CD14-positive monocyte (primary cell): ENCODE measurements at regions not wholly inside any gene's neighbourhood (a gene's known extent, or its start where the extent isn't known, plus 50 kb on each side); places are given as distances from the start of the nearest gene placed in this dataset.

Experiments used
- DNase-seq, 3 donors: peaks; one replicate each; pipeline ENCODE4 v3.0.0-alpha.2; 2011 to 2022
- H2AFZ ChIP-seq: 2 replicates; pipeline ENCODE4 v1.6.0; 2012; ENCODE audit warnings: mild to moderate bottlenecking, low read depth, low read length, inconsistent platforms; ENCODE audit not compliant: insufficient read depth, poor library complexity, severe bottlenecking
- H3K27ac ChIP-seq, 2 donors: 1 replicate in 1 of 2; 2 replicates in 1 of 2; pipeline ENCODE4 v1.5.1; 2012 to 2013; ENCODE audit warnings: low read length in 2 of 2, control low read depth in 1 of 2, inconsistent platforms in 1 of 2, low read depth in 1 of 2, mild to moderate bottlenecking in 1 of 2
- H3K27me3 ChIP-seq, 2 donors: one replicate each; pipeline versions ENCODE4 v1.6.0 to v1.6.1; 2011 to 2013; ENCODE audit warnings: low read length in 2 of 2; ENCODE audit not compliant: control insufficient read depth in 2 of 2, insufficient read depth in 2 of 2
- H3K36me3 ChIP-seq, 2 donors: replicated peaks in 1 of 2; 1 replicate in 1 of 2; 2 replicates in 1 of 2; pipeline versions ENCODE4 v1.5.1 to v1.6.1; 2012 to 2013; ENCODE audit warnings: low read length in 2 of 2, control low read depth in 1 of 2, inconsistent platforms in 1 of 2, mild to moderate bottlenecking in 1 of 2; ENCODE audit not compliant: insufficient read depth in 2 of 2, control insufficient read depth in 1 of 2
- H3K4me1 ChIP-seq, 2 donors: 1 replicate in 1 of 2; 2 replicates in 1 of 2; pipeline versions ENCODE4 v1.5.1 to v1.6.1; 2012 to 2013; ENCODE audit warnings: low read length in 2 of 2, control low read depth in 1 of 2, inconsistent platforms in 1 of 2, mild to moderate bottlenecking in 1 of 2, moderate library complexity in 1 of 2; ENCODE audit not compliant: insufficient read depth in 2 of 2, control insufficient read depth in 1 of 2
- H3K4me2 ChIP-seq: replicated peaks from 2 replicates; pipeline ENCODE3; 2012; ENCODE audit warnings: low read length, moderate library complexity, mild to moderate bottlenecking; ENCODE audit not compliant: poor library complexity, severe bottlenecking; ENCODE audit errors: extremely low read depth
- H3K4me3 ChIP-seq, 3 experiments: fragments of 200-600 bp in 1 of 3; sonication (generic) in 1 of 3; replicated peaks in 1 of 3; 1 replicate in 2 of 3; 2 replicates in 1 of 3; pipeline ENCODE4 v1.5.1; 2011 to 2013; ENCODE audit warnings: low read length in 3 of 3, mild to moderate bottlenecking in 3 of 3, control low read depth in 2 of 3, low read depth in 2 of 3, inconsistent platforms in 1 of 3, moderate library complexity in 1 of 3
- H3K79me2 ChIP-seq: 2 replicates; pipeline ENCODE4 v1.6.0; 2012; ENCODE audit warnings: mild to moderate bottlenecking, control low read depth, inconsistent platforms, low read length, moderate library complexity; ENCODE audit not compliant: insufficient read depth
- H3K9ac ChIP-seq: 2 replicates; pipeline ENCODE4 v1.6.0; 2017; ENCODE audit warnings: low read length, mild to moderate bottlenecking; ENCODE audit not compliant: insufficient read depth, poor library complexity, severe bottlenecking
- H3K9me3 ChIP-seq, 2 donors: replicated peaks in 1 of 2; 1 replicate in 1 of 2; 2 replicates in 1 of 2; pipeline versions ENCODE4 v1.5.1 to v1.6.1; 2012 to 2013; ENCODE audit warnings: low read length in 2 of 2, control low read depth in 1 of 2; ENCODE audit not compliant: control insufficient read depth in 1 of 2, insufficient read depth in 1 of 2
- H4K20me1 ChIP-seq: 2 replicates; pipeline ENCODE4 v1.6.0; 2012; ENCODE audit warnings: mild to moderate bottlenecking, low read length, control low read depth, moderate library complexity; ENCODE audit not compliant: insufficient read depth
- H3K27ac Mint-ChIP-seq, 7 donors: one replicate each; pipeline ENCODE4 v1.8.0; 2020; ENCODE audit warnings: mild to moderate bottlenecking in 7 of 7, mixed read lengths in 7 of 7, moderate library complexity in 6 of 7, inconsistent platforms in 2 of 7
- H3K27me3 Mint-ChIP-seq, 3 donors: one replicate each; pipeline ENCODE4 v1.8.0; 2021 to 2022; ENCODE audit warnings: low read depth in 3 of 3, mild to moderate bottlenecking in 3 of 3, mixed read lengths in 3 of 3, moderate library complexity in 3 of 3, inconsistent platforms in 1 of 3
- H3K36me3 Mint-ChIP-seq, 2 donors: one replicate each; pipeline ENCODE4 v1.8.0; 2020; ENCODE audit warnings: mixed read lengths in 2 of 2, inconsistent platforms in 1 of 2, mild to moderate bottlenecking in 1 of 2
- H3K4me1 Mint-ChIP-seq: one replicate; pipeline ENCODE4 v1.8.0; 2020; ENCODE audit warnings: mild to moderate bottlenecking, mixed read lengths
- H3K4me3 Mint-ChIP-seq, 2 donors: one replicate each; pipeline ENCODE4 v1.8.0; 2020; ENCODE audit warnings: mild to moderate bottlenecking in 2 of 2, mixed read lengths in 2 of 2, moderate library complexity in 1 of 2
- H3K9me3 Mint-ChIP-seq, 7 donors: one replicate each; pipeline ENCODE4 v1.8.0; 2020 to 2022; ENCODE audit warnings: mixed read lengths in 7 of 7, mild to moderate bottlenecking in 6 of 7, moderate library complexity in 6 of 7, inconsistent platforms in 2 of 7
- WGBS: methylation state at CpG from one replicate; pipeline ENCODE4 v1.1.5; 2013; ENCODE audit warnings: missing lambda C conversion rate; ENCODE audit not compliant: insufficient coverage; 5-methylcytosine and 5-hydroxymethylcytosine counted together
- intact Hi-C, 2 donors: fragments of 100-400 bp; cut with micrococcal nuclease; formaldehyde crosslinking; loops; one replicate each; pipeline versions ENCODE4 v1.15.0 to v1.15.1; 2023
- TF ChIP-seq, protein P1 (sequence below): fragments of 200-600 bp; IDR thresholded peaks from one replicate; pipeline ENCODE4 v1.8.0; 2022; ENCODE audit warnings: antibody characterized with exemption, mild to moderate bottlenecking

DNA sequence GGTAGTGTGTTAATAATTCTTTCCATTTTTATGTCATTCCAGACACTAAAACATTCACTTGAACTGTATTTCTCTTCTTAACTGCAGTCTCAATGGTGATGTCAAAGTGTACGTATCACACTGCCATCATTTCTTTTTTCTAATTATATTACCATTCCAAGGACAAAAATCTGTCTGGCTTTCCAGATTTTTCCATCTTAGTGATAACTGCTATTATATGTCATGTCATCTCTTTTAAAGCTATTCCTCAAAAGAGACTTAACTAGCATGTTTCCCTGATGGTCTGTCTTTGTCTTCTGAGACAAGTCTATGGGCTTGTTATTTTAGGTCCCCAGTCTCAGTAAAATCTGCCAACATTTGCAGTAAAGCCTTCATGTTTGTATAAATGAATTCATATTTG is 1207.1 kb downstream of the PCDH17 start:
- WGBS: no CpG with 5 or more reads among the region's 1 CpG
- peaks cover 4 to 8% of the 10 kb centered on the region in 2 donors for H3K9me3 ChIP-seq

GRCh38 chr13:58843071-58843470 is 1211.5 kb downstream of the PCDH17 start:
- peaks cover 5 to 28% (median 11%) of the 10 kb centered on the region in 7 donors for H3K9me3 Mint-ChIP-seq
- Histone ChIP-seq H3K36me3 (no peaks in the 10 kb centered on the region), H3K79me2 (no peaks in the 10 kb centered on the region), H3K4me2 (no peak overlapping the region), H3K9me3 (peaks cover 4 to 9% of the 10 kb centered on the region in 2 donors), H3K4me1 (no peaks in the 10 kb centered on the region), H4K20me1 (no peaks in the 10 kb centered on the region), H3K27ac (no peak overlapping the region), H3K9ac (no peak overlapping the region), H3K4me3 (no peak overlapping the region), H3K27me3 (no peaks in the 10 kb centered on the region), H2AFZ (no peak overlapping the region)
- no peaks in the 10 kb centered on the region for H3K27me3 Mint-ChIP-seq
- no peaks in the 10 kb centered on the region for H3K36me3 Mint-ChIP-seq
- intact Hi-C loops: no loop called here
- 96% methylated on average over 4 of the region's 6 CpGs for WGBS
- no peaks in the 10 kb centered on the region for H3K4me1 Mint-ChIP-seq
- TF ChIP-seq, protein P1, sequence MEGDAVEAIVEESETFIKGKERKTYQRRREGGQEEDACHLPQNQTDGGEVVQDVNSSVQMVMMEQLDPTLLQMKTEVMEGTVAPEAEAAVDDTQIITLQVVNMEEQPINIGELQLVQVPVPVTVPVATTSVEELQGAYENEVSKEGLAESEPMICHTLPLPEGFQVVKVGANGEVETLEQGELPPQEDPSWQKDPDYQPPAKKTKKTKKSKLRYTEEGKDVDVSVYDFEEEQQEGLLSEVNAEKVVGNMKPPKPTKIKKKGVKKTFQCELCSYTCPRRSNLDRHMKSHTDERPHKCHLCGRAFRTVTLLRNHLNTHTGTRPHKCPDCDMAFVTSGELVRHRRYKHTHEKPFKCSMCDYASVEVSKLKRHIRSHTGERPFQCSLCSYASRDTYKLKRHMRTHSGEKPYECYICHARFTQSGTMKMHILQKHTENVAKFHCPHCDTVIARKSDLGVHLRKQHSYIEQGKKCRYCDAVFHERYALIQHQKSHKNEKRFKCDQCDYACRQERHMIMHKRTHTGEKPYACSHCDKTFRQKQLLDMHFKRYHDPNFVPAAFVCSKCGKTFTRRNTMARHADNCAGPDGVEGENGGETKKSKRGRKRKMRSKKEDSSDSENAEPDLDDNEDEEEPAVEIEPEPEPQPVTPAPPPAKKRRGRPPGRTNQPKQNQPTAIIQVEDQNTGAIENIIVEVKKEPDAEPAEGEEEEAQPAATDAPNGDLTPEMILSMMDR: no peak
- no peak for DNase-seq
- H3K27ac Mint-ChIP-seq: no peak overlapping the region
- H3K4me3 Mint-ChIP-seq: no peak overlapping the region

More for the DNA sequence above, 1207.1 kb downstream of the PCDH17 start:
- TF ChIP-seq, protein P1: no peak
- H3K4me1 Mint-ChIP-seq: no peaks in the 10 kb centered on the region
- no peak for DNase-seq
- H3K9me3 Mint-ChIP-seq: peaks cover 0 to 10% (median 6%) of the 10 kb centered on the region in 7 donors
- Histone ChIP-seq H4K20me1 (no peaks in the 10 kb centered on the region), H3K9ac (no peak overlapping the region), H3K4me2 (no peak overlapping the region), H3K27ac (no peak overlapping the region), H3K4me3 (no peak overlapping the region), H2AFZ (no peak overlapping the region), H3K4me1 (no peaks in the 10 kb centered on the region), H3K79me2 (no peaks in the 10 kb centered on the region), H3K27me3 (no peaks in the 10 kb centered on the region), H3K36me3 (no peaks in the 10 kb centered on the region)
- intact Hi-C loops: no loop called here
- H3K27me3 Mint-ChIP-seq: peaks cover 0 to 2% (median 1%) of the 10 kb centered on the region in 3 donors
- no peak overlapping the region for H3K4me3 Mint-ChIP-seq
- H3K36me3 Mint-ChIP-seq: no peaks in the 10 kb centered on the region
- H3K27ac Mint-ChIP-seq: no peak overlapping the region
